Stimulated activated CD4-positive, alpha-beta T cell treated with anti-CD3 and anti-CD28 coated beads, TNF-alpha, amount 100 ng/mL, for 1 hour (primary cell): ENCODE measurements at regions not wholly inside any gene's neighbourhood (a gene's known extent, or its start where the extent isn't known, plus 50 kb on each side); places are given as distances from the start of the nearest gene placed in this dataset.
"Not testable (repeated sequence)": the region's sequence is repeated elsewhere in the genome, so short reads cannot be mapped to it uniquely, and the experiment has no call there.

ENCODE experiments used
- DNase-seq, 3 donors: peaks; one replicate each; pipeline ENCODE4 v3.0.0-alpha.2; 2020; ENCODE audit warnings: low read depth in 3 of 3, low spot score in 1 of 3

- no peak for DNase-seq
These were observed 208.1 kb downstream of the OPA1 start for GRCh38 chr3:193801097-193801496.

GRCh38 chr3:193803288-193803687, 210.3 kb downstream of the OPA1 start:
- DNase-seq, result no peak

- DNase-seq, result no peak
These were observed 212.4 kb downstream of the OPA1 start for GRCh38 chr3:193805448-193805847.

- DNase-seq, result no peak
These were observed 215.3 kb downstream of the OPA1 start for GRCh38 chr3:193808317-193808716.

- no peak for DNase-seq
These were observed 216.1 kb downstream of the OPA1 start for GRCh38 chr3:193809106-193809505.

- no peak for DNase-seq
These were observed 219.2 kb downstream of the OPA1 start for GRCh38 chr3:193812078-193812725.

- no peak for DNase-seq
These were observed 219.9 kb downstream of the OPA1 start for GRCh38 chr3:193812791-193813500.

GRCh38 chr3:193813501-193813830, 220.5 kb downstream of the OPA1 start:
- no peak for DNase-seq

GRCh38 chr3:193814166-193814892, 221.3 kb downstream of the OPA1 start:
- no peak for DNase-seq

GRCh38 chr3:193815246-193816027, 222.4 kb downstream of the OPA1 start:
- no peak for DNase-seq

- DNase-seq, result no peak
These were observed 223.0 kb downstream of the OPA1 start for GRCh38 chr3:193816028-193816395.

- no peak for DNase-seq
These were observed 223.8 kb downstream of the OPA1 start for GRCh38 chr3:193816656-193817311.

- no peak for DNase-seq
These were observed 226.4 kb downstream of the OPA1 start for GRCh38 chr3:193819117-193820010.

GRCh38 chr3:193821151-193821668, 228.2 kb downstream of the OPA1 start:
- DNase-seq, result no peak

GRCh38 chr3:193822492-193823212, 229.6 kb downstream of the OPA1 start:
- DNase-seq, result no peak

- not testable (repeated sequence) for DNase-seq
These were observed 230.2 kb downstream of the OPA1 start for GRCh38 chr3:193823213-193823605.

- DNase-seq, result no peak
These were observed 231.4 kb downstream of the OPA1 start for GRCh38 chr3:193824365-193824764.

GRCh38 chr3:193825617-193826016, 232.6 kb downstream of the OPA1 start:
- no peak for DNase-seq

- DNase-seq, result no peak
These were observed 233.3 kb downstream of the OPA1 start for GRCh38 chr3:193826159-193826795.
